SK-N-SH (cell line): ENCODE measurements at regions not wholly inside any gene's neighbourhood (a gene's known extent, or its start where the extent isn't known, plus 50 kb on each side); places are given as distances from the start of the nearest gene placed in this dataset.

Experiments
- CTCF ChIA-PET: fragments of 300-600, 350-600 bp; formaldehyde crosslinking; extraction: SDS; loops from one replicate; lab custom pipeline; 2021; lab: Yijun Ruan, JAX
- POLR2A ChIA-PET: fragments of 350-600 bp; sonication (Branson Sonifier 250); formaldehyde crosslinking; extraction: SDS; loops from one replicate; lab custom pipeline; 2020; ENCODE audit warnings: antibody characterized with exemption, inconsistent platforms; lab: Yijun Ruan, JAX
- DNase-seq: peaks from one replicate; pipeline ENCODE4 v3.0.0; 2012
- H2AFZ ChIP-seq: fragments of 200-600 bp; sonication (generic); 2 replicates; pipeline ENCODE4 v1.8.1; 2016; ENCODE audit warnings: antibody characterized with exemption, mild to moderate bottlenecking, low read depth
- H3F3A ChIP-seq: fragments of 200-600 bp; sonication (generic); replicated peaks from 2 replicates; pipeline ENCODE3; 2016; ENCODE audit warnings: antibody characterized with exemption, mild to moderate bottlenecking; ENCODE audit not compliant: insufficient read depth
- H3K27ac ChIP-seq, 2 experiments: fragments of 200-500 bp in 1 of 2; fragments of 200-600 bp in 1 of 2; sonication (Bioruptor generic) in 1 of 2; sonication (generic), shearing (Covaris generic) in 1 of 2; 2 replicates each; pipeline versions ENCODE4 v1.5.1 to v1.6.1; 2014 to 2016; ENCODE audit warnings: low read depth in 2 of 2, inconsistent platforms in 1 of 2, low read length in 1 of 2, mild to moderate bottlenecking in 1 of 2, mixed read lengths in 1 of 2
- H3K27me3 ChIP-seq: fragments of 200-600 bp; sonication (generic), shearing (Covaris generic); 2 replicates; pipeline ENCODE4 v1.6.1; 2016; ENCODE audit warnings: mixed run types; ENCODE audit not compliant: insufficient read depth
- H3K36me3 ChIP-seq, 2 experiments: fragments of 200-500 bp in 1 of 2; fragments of 200-600 bp in 1 of 2; sonication (Bioruptor generic) in 1 of 2; sonication (generic) in 1 of 2; replicated peaks in 1 of 2; 2 replicates each; pipeline versions ENCODE3 to v1.5.1; 2014 to 2016; ENCODE audit warnings: low read length in 1 of 2, mild to moderate bottlenecking in 1 of 2; ENCODE audit not compliant: insufficient read depth in 2 of 2, control insufficient read depth in 1 of 2
- H3K4me1 ChIP-seq, 2 experiments: fragments of 200-500 bp in 1 of 2; fragments of 200-600 bp in 1 of 2; sonication (Bioruptor generic) in 1 of 2; sonication (generic), shearing (Covaris generic) in 1 of 2; 2 replicates each; pipeline versions ENCODE4 v1.5.1 to v1.6.1; 2014 to 2016; ENCODE audit warnings: low read depth in 1 of 2, low read length in 1 of 2, mixed run types in 1 of 2; ENCODE audit not compliant: insufficient read depth in 2 of 2, control insufficient read depth in 1 of 2
- H3K4me2 ChIP-seq: fragments of 200-600 bp; sonication (generic), shearing (Covaris generic); 2 replicates; pipeline ENCODE4 v1.6.1; 2017; ENCODE audit warnings: mixed run types
- H3K4me3 ChIP-seq, 2 experiments: fragments of 200-500 bp in 1 of 2; fragments of 200-600 bp in 1 of 2; sonication (Bioruptor generic) in 1 of 2; sonication (generic), shearing (Covaris generic) in 1 of 2; 2 replicates each; pipeline versions ENCODE4 v1.5.1 to v1.8.1; 2014 to 2016; ENCODE audit warnings: low read depth in 2 of 2, inconsistent platforms in 1 of 2, low read length in 1 of 2, mild to moderate bottlenecking in 1 of 2, mixed read lengths in 1 of 2, moderate library complexity in 1 of 2
- H3K79me2 ChIP-seq: fragments of 200-600 bp; sonication (generic); 2 replicates; pipeline ENCODE4 v1.8.1; 2017; ENCODE audit warnings: mild to moderate bottlenecking; ENCODE audit not compliant: insufficient read depth
- H3K9ac ChIP-seq: fragments of 200-600 bp; sonication (generic); 2 replicates; pipeline ENCODE4 v1.6.1; 2017; ENCODE audit warnings: mixed run types
- H3K9me2 ChIP-seq: fragments of 200-600 bp; sonication (generic); 2 replicates; pipeline ENCODE4 v1.6.1; 2017; ENCODE audit warnings: mixed run types
- H3K9me3 ChIP-seq: fragments of 200-600 bp; sonication (generic); 2 replicates; pipeline ENCODE4 v1.6.1; 2017; ENCODE audit warnings: mixed run types, mild to moderate bottlenecking, moderate library complexity
- H4K20me1 ChIP-seq: fragments of 200-600 bp; sonication (generic); 2 replicates; pipeline ENCODE4 v1.6.1; 2017; ENCODE audit warnings: mild to moderate bottlenecking, mixed run types; ENCODE audit not compliant: insufficient read depth
- CHD2 ChIP-seq: fragments of 150-350 bp; IDR thresholded peaks from 2 replicates; pipeline ENCODE4 v1.6.1; 2018; ENCODE audit warnings: low read length; ENCODE audit not compliant: partially characterized antibody
- ELF1 ChIP-seq: IDR thresholded peaks from 2 replicates; pipeline ENCODE4 v1.4.0; 2012
- EP300 ChIP-seq, 2 experiments: IDR thresholded peaks; 2 replicates each; pipeline versions ENCODE4 v1.4.0 to v1.6.1; 2012; ENCODE audit warnings: borderline replicate concordance in 1 of 2, low read depth in 1 of 2, low read length in 1 of 2
- FOSL2 ChIP-seq: IDR thresholded peaks from 2 replicates; pipeline ENCODE4 v1.4.0; 2012; ENCODE audit warnings: low read depth, mild to moderate bottlenecking, moderate library complexity, borderline replicate concordance
- NFIC ChIP-seq: IDR thresholded peaks from 2 replicates; pipeline ENCODE4 v1.4.0; 2012; ENCODE audit warnings: borderline replicate concordance
- NRF1 ChIP-seq: IDR thresholded peaks from 2 replicates; pipeline ENCODE4 v1.6.1; 2012; ENCODE audit warnings: low read depth, mild to moderate bottlenecking, low read length
- RCOR1 ChIP-seq: fragments of 150-350 bp; IDR thresholded peaks from 2 replicates; pipeline ENCODE4 v1.6.1; 2017; ENCODE audit warnings: antibody characterized with exemption, low read length
- RFX5 ChIP-seq: IDR thresholded peaks from 2 replicates; pipeline ENCODE4 v1.6.1; 2012; ENCODE audit warnings: mild to moderate bottlenecking, improper control_type of control experiment, low read length
- SIN3A ChIP-seq: IDR thresholded peaks from 2 replicates; pipeline ENCODE4 v1.6.1; 2012; ENCODE audit warnings: low read depth, mild to moderate bottlenecking, low read length, moderate library complexity, borderline replicate concordance
- SMC3 ChIP-seq: IDR thresholded peaks from 2 replicates; pipeline ENCODE4 v1.6.1; 2012; ENCODE audit warnings: low read depth, low read length, improper control_type of control experiment
- TAF1 ChIP-seq: IDR thresholded peaks from 2 replicates; pipeline ENCODE4 v1.6.1; 2012; ENCODE audit warnings: low read depth, mild to moderate bottlenecking, low read length, moderate library complexity, borderline replicate concordance
- TCF12 ChIP-seq: IDR thresholded peaks from 2 replicates; pipeline ENCODE4 v1.4.0; 2012
- WGBS: methylation state at CpG from one replicate; pipeline ENCODE4 v1.1.6; 2017; ENCODE audit warnings: low lambda C conversion rate; 5-methylcytosine and 5-hydroxymethylcytosine counted together
- TF ChIP-seq, protein P1 (sequence below): fragments of 200-600 bp; sonication (generic); IDR thresholded peaks from 2 replicates; pipeline ENCODE4 v1.6.1; 2017; ENCODE audit warnings: antibody characterized with exemption, mild to moderate bottlenecking, moderate library complexity
- TF ChIP-seq, protein P2 (sequence below): IDR thresholded peaks from 2 replicates; pipeline ENCODE4; 2012
- TF ChIP-seq, protein P3 (sequence below): IDR thresholded peaks from 2 replicates; pipeline ENCODE4 v1.4.0; 2012; ENCODE audit warnings: low read depth
- TF ChIP-seq, protein P4 (sequence below): IDR thresholded peaks from 2 replicates; pipeline ENCODE4 v1.4.0; 2012; ENCODE audit warnings: low read depth, borderline replicate concordance
- TF ChIP-seq, protein P5 (sequence below): fragments of 150-350 bp; IDR thresholded peaks from 2 replicates; pipeline ENCODE4 v1.6.1; 2017; ENCODE audit warnings: antibody characterized with exemption, low read length, low read depth, borderline replicate concordance

DNA sequence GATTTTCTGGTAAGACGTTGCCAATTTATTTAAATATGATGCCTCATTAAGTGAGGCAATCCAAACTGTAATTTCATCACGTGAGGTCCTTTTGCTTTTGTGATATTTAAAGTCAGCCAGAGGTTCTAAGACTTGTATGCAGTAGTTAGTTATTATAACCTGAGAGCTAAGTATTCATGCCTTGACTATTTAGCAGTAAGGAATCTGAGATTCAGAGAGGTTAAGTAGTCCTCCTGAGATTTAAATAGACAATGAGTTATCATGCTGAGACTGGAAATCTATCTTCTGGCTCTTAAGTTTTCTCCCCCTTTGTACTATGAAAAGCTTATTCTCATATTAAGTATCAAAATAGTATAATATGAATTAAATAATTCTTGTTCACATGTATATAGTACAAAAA lies 158.0 kb downstream of the UTRN start:
- H4K20me1 ChIP-seq, result no peaks in the 10 kb centered on the region
- H3K79me2 ChIP-seq, result no peaks in the 10 kb centered on the region
- H3K9me2 ChIP-seq, result no peaks in the 10 kb centered on the region
- POLR2A ChIA-PET, result no interaction called here
- no peak overlapping the region for H3K4me2 ChIP-seq
- WGBS, result 11% methylated on average over 2 of the region's 2 CpGs
- H3F3A ChIP-seq, result peaks cover 4% of the 10 kb centered on the region
- H2AFZ ChIP-seq, result no peak overlapping the region
- no peak for TF ChIP-seq ELF1
- TF ChIP-seq, protein P1, sequence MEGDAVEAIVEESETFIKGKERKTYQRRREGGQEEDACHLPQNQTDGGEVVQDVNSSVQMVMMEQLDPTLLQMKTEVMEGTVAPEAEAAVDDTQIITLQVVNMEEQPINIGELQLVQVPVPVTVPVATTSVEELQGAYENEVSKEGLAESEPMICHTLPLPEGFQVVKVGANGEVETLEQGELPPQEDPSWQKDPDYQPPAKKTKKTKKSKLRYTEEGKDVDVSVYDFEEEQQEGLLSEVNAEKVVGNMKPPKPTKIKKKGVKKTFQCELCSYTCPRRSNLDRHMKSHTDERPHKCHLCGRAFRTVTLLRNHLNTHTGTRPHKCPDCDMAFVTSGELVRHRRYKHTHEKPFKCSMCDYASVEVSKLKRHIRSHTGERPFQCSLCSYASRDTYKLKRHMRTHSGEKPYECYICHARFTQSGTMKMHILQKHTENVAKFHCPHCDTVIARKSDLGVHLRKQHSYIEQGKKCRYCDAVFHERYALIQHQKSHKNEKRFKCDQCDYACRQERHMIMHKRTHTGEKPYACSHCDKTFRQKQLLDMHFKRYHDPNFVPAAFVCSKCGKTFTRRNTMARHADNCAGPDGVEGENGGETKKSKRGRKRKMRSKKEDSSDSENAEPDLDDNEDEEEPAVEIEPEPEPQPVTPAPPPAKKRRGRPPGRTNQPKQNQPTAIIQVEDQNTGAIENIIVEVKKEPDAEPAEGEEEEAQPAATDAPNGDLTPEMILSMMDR, result no peak
- TF ChIP-seq SIN3A, result no peak
- TF ChIP-seq TAF1, result no peak
- no peak for TF ChIP-seq SMC3
- TF ChIP-seq EP300 (IDR thresholded peaks at IDR 0.05; ENCODE audit: borderline replicate concordance in 1 of 2, low read depth in 1 of 2, low read length in 1 of 2), result no peak
- TF ChIP-seq CHD2, result no peak
- no peak for TF ChIP-seq RCOR1
- TF ChIP-seq, protein P2, sequence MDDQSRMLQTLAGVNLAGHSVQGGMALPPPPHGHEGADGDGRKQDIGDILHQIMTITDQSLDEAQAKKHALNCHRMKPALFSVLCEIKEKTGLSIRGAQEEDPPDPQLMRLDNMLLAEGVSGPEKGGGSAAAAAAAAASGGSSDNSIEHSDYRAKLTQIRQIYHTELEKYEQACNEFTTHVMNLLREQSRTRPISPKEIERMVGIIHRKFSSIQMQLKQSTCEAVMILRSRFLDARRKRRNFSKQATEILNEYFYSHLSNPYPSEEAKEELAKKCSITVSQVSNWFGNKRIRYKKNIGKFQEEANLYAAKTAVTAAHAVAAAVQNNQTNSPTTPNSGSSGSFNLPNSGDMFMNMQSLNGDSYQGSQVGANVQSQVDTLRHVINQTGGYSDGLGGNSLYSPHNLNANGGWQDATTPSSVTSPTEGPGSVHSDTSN, result no peak
- TF ChIP-seq NRF1, result no peak
- no peak for TF ChIP-seq RFX5
- TF ChIP-seq, protein P3, sequence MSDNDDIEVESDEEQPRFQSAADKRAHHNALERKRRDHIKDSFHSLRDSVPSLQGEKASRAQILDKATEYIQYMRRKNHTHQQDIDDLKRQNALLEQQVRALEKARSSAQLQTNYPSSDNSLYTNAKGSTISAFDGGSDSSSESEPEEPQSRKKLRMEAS, result no peak
- no peaks in the 10 kb centered on the region for H3K27me3 ChIP-seq
- DNase-seq, result no peak
- H3K9ac ChIP-seq, result no peak overlapping the region
- H3K4me1 ChIP-seq, result no peaks in the 10 kb centered on the region
- H3K27ac ChIP-seq, result no peak overlapping the region
- H3K9me3 ChIP-seq, result no peaks in the 10 kb centered on the region
- CTCF ChIA-PET, result no interaction called here
- H3K36me3 ChIP-seq, result peaks cover 8 to 29% of the 10 kb centered on the region in 2 experiments
- no peak overlapping the region for H3K4me3 ChIP-seq

DNA sequence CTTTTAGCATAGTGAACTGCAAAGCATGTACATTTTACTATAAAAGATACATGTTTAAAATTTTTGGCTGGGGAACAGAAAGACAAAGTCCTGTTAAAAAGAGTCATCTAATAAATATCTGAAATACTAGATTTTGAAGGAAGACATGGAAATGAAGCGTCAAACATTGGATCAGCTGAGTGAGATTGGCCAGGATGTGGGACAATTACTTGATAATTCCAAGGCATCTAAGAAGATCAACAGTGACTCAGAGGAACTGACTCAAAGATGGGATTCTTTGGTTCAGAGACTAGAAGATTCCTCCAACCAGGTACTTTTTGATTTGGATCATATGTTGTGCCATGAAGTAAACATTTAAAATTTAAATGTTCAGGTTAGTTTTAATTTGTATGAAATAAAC lies 162.3 kb downstream of the UTRN start:
- CTCF ChIA-PET, result no interaction called here
- peak overlapping the region in 1 of 2 experiments; percentile 58; a peak in 2 of 4 replicates for H3K27ac ChIP-seq

More for the DNA sequence above, 162.3 kb downstream of the UTRN start:
- POLR2A ChIA-PET, result no interaction called here
- H3K27me3 ChIP-seq, result no peaks in the 10 kb centered on the region
- peaks cover 4% of the 10 kb centered on the region for H3F3A ChIP-seq
- no peaks in the 10 kb centered on the region for H3K9me3 ChIP-seq
- DNase-seq, result no peak
- H3K9ac ChIP-seq, result no peak overlapping the region
- no peaks in the 10 kb centered on the region for H3K4me1 ChIP-seq
- TF ChIP-seq NFIC, result no peak
- TF ChIP-seq, protein P4, sequence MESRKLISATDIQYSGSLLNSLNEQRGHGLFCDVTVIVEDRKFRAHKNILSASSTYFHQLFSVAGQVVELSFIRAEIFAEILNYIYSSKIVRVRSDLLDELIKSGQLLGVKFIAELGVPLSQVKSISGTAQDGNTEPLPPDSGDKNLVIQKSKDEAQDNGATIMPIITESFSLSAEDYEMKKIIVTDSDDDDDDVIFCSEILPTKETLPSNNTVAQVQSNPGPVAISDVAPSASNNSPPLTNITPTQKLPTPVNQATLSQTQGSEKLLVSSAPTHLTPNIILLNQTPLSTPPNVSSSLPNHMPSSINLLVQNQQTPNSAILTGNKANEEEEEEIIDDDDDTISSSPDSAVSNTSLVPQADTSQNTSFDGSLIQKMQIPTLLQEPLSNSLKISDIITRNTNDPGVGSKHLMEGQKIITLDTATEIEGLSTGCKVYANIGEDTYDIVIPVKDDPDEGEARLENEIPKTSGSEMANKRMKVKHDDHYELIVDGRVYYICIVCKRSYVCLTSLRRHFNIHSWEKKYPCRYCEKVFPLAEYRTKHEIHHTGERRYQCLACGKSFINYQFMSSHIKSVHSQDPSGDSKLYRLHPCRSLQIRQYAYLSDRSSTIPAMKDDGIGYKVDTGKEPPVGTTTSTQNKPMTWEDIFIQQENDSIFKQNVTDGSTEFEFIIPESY, result no peak
- TF ChIP-seq TCF12, result 0 out of 2 replicates have a peak, but pooled peaks have one; percentile 5
- TF ChIP-seq, protein P5, sequence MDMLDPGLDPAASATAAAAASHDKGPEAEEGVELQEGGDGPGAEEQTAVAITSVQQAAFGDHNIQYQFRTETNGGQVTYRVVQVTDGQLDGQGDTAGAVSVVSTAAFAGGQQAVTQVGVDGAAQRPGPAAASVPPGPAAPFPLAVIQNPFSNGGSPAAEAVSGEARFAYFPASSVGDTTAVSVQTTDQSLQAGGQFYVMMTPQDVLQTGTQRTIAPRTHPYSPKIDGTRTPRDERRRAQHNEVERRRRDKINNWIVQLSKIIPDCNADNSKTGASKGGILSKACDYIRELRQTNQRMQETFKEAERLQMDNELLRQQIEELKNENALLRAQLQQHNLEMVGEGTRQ, result no peak
- TF ChIP-seq FOSL2, result peak; percentile 22; the same call in 1 of the 2 replicates
- H4K20me1 ChIP-seq, result no peaks in the 10 kb centered on the region
- WGBS, result 47% methylated on average over 1 of the region's 1 CpG
- no peak overlapping the region for H3K4me2 ChIP-seq
- H3K79me2 ChIP-seq, result no peaks in the 10 kb centered on the region
- peaks cover 8 to 10% of the 10 kb centered on the region in 2 experiments for H3K36me3 ChIP-seq
- no peaks in the 10 kb centered on the region for H3K9me2 ChIP-seq
- no peak overlapping the region for H3K4me3 ChIP-seq
- no peak overlapping the region for H2AFZ ChIP-seq
